ENCODE measurements at regions not wholly inside any gene's neighbourhood (a gene's known extent, or its start where the extent isn't known, plus 50 kb on each side); places are given as distances from the start of the nearest gene placed in this dataset.
"Not testable (repeated sequence)": the region's sequence is repeated elsewhere in the genome, so short reads cannot be mapped to it uniquely, and the experiment has no call there.

GRCh38 chr14:26655128-26655527 lies 57.3 kb upstream of the NOVA1 start:
- FAIRE-seq: no peak

DNA sequence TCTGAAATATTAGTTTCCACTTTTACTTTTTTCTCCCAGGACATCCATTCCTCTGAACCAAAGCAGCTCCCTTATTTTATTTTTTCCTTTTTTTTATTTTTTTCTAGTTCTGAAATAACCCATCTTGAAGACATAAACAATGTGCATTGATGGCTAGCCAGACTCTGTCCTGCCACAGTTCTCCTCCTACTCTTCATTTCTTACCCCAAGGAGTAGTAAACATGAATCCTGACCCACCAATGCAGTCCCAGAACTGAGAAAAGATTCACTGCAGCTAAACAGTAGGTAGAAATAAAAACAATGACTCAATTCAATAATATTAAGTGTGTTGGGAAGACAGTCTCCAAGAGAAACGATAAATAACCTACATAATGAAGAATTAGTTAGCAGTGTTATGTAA lies 65.7 kb upstream of the NOVA1 start:
- FAIRE-seq: peak; percentile 99

DNA sequence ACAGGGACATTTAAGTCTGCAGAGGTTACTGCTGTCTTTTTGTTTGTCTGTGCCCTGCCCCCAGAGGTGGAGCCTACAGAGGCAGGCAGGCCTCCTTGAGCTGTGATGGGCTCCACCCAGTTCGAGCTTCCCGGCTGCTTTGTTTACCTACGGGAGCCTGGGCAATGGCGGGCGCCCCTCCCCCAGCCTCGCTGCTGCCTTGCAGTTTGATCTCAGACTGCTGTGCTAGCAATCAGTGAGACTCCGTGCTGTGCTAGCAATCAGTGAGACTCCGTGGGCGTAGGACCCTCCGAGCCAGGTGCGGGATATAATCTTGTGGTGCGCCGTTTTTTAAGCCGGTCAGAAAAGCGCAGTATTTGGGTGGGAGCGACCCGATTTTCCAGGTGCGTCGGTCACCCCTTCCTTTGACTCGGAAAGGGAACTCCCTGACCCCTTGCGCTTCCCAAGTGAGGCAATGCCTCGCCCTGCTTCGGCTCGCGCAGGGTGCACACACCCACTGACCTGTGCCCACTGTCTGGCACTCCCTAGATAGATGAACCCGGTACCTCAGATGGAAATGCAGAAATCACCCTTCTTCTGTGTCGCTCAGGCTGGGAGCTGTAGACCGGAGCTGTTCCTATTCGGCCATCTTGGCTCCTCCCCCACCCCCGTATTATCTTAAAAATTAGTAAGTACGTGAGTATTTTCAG lies 81.0 kb upstream of the NOVA1 start:
- not testable (repeated sequence) for FAIRE-seq

DNA sequence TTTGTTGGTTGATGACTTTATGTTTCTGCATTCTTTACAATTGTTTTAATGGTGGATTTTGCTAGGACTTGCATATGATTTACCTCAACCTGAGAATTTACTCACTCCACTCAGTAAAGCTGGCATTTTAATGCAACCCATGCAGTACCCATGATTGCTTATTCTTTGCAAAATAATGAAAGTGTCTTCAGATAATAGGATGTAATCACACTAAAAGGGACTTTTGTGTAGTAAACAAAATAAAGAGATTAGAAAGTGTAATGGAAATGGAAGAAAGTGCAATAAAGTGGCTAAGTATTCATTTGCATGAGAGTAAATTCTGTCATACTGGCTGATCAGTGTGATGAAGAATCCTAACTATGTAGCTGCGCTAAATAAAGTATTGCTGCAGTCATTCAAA lies 87.6 kb upstream of the NOVA1 start:
- FAIRE-seq: no peak

DNA sequence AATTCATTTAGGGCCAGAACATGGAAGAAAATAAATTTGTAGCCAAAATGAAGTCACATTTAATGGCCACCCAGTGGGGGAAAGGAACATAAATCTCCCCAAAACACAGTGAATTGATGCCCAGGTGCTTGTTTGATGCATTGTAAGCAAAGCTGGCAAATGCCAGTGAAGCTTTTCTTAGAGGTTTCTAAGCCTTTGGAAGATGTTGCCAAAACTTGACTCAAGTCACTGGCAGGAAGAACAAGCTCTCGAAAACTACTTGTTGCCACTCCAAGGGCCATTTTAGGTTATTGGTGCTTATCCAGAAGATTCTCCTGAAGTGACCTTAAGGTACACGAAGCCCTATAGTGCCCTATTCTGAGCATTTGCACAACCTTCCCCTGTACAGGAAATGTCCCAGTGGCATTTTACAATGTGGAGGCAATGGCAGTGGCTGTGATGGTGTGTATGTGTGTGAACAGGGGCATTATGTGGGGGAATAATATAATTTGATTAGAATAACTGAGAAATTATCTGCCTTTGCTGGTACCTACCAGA lies 89.5 kb upstream of the NOVA1 start:
- no peak for FAIRE-seq

GRCh38 chr14:26694521-26694920 lies 96.7 kb upstream of the NOVA1 start:
- no peak for FAIRE-seq

GRCh38 chr14:26702721-26703230 lies 104.9 kb upstream of the NOVA1 start:
- FAIRE-seq: no peak

GRCh38 chr14:26703686-26704366 lies 106.0 kb upstream of the NOVA1 start:
- FAIRE-seq: no peak

- FAIRE-seq: no peak
Measured at GRCh38 chr14:26707234-26707633, 109.4 kb upstream of the NOVA1 start.

DNA sequence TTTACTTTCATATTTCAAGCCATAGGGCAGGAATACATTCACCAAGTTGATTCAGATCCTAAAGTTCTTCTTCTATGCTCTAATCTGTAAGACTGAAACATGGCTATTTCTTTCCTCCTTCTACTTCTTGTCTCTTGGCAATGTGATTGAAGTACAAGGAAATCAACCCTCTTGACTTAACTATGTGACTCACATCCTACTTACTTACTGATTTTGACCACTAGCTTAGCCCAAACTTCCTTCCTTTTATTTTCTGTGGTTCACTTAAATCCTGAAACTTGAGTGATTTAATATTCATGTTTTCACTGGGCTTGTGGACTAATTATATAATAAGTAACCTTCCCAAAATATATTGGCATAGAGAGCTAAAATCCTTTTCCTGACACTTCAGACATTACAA lies 111.2 kb upstream of the NOVA1 start:
- FAIRE-seq: no peak

- FAIRE-seq: no peak
Measured at GRCh38 chr14:26719514-26719913, 121.7 kb upstream of the NOVA1 start.

DNA sequence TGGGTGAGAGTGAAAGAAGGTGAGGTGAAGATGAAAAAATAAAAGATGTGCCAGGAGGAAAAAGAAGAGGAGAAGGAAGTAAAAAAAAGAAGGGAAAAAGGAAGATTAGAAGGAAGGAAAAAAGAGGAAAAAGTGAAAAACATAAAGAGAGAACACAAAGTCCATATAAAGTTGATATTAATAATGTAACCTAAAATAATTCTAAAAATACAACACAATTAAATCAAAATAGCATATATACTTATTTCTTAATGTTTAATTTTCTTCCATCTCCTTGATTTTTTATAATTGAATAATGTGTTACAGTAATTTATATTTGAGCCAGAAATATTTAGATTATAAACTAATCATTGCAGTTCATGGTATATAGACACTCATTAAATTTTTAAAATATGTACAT lies 124.4 kb upstream of the NOVA1 start:
- FAIRE-seq: no peak

DNA sequence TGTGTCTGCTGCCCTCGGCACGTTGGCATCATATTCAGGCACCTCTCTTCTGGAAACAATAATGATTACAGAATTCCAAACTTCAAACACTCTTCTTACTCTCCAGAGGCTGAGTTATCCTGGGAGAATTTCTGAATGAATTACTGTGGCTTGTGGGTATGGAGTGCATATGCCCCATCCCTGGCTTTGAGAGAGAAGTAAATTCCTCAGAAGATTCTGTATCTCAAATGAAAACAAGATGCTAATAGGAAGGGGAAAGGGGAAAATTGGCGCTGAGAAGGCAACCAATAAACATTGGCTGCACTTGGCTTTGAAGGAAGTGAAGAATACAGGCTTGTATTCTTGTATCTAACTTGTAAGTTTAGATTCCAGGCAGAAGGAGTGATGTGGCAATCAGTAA lies 132.0 kb upstream of the NOVA1 start:
- FAIRE-seq: no peak

DNA sequence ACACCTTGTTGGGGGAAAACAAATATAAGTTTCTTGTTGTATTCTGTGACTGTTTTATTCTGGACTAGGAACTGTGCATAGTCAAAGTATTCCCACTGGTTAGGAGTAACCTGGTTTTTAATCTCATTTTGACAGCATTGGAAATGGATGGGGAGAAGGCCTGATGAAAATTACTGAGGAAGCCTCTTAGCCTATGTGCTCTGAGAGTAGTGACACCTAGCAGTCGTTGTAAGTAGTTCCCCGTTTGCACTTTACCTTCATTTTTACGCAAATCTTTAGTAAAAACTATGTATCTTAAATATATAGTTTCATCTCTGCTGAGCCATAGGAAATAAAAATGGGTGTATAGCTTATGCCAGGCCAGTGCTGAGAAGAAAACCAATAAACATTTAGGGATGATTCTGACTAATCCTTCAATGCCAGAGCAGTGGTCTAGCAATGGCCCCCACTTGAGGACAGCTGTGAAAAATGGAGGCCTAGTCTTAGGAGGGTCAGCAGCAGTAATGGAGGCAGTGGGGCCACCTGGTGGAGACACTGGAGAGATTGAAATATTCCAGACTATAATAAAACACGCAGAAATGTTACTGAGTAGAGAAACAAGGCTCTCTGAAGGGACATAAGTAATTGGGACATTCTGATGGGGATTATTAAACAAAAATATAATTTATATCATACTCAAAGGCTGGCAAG lies 133.2 kb upstream of the NOVA1 start:
- FAIRE-seq: no peak

GRCh38 chr14:26735811-26736210 lies 138.0 kb upstream of the NOVA1 start:
- FAIRE-seq: no peak

DNA sequence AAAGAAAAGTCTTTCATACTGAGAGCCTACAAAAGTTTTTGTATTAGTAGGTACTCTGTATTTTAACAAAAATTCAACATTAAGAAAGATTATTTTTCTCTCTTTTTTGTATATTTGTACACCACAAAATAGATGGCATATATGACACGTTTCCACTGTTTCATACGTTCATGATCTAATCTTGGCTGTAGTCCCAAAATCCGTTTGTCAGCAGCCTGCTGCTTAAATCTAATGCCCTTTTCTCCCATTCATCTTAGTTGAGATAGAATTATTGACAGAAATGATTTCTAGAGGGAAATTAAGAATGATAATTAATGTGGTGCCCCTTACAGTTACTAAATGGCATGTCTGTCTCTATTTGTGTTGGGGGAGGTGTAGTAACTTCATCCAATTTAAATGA lies 140.7 kb upstream of the NOVA1 start:
- FAIRE-seq: no peak

DNA sequence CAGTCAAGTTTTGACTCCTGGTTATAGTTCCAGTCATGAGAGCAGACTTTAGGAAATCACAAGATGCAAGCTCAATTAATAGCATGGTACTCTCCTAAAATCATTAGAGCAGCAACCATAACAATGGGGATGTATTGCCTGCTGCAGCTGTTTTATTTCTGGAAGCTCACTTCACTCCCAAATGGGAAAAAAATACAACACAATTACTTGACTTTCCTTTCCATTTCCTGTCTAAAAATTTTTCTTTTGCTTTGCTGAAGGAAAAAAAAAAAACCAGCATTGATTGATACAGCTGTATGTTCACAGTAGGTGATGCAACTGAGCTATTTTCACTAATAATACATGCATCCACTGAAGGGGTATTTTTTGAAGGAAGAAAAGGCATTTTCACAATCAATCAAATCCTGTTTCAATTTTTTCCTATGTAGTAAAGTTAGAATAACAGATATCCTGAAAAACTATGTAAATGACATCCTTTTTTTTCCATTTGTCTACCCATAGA lies 143.9 kb upstream of the NOVA1 start:
- no peak for FAIRE-seq

DNA sequence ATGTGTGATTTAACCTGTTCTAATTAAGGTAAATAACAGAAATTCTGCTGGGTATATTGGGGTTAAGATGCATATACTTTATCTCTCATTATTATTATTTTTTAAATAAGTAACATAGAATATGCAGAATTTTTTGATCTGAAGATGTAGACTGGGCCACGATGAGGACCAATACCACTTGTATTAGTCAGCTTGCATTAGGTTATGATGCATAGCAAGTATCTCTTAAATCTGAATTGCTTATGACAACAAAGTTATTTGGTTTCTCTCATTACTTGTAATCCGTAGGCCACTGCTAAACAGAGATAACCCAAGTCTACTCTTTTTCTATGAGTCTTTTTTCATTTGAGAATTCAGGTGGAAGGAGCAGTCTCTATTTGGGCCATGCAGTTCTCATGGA lies 145.5 kb upstream of the NOVA1 start:
- FAIRE-seq: no peak

GRCh38 chr14:26744903-26745302 lies 147.1 kb upstream of the NOVA1 start:
- no peak for FAIRE-seq

DNA sequence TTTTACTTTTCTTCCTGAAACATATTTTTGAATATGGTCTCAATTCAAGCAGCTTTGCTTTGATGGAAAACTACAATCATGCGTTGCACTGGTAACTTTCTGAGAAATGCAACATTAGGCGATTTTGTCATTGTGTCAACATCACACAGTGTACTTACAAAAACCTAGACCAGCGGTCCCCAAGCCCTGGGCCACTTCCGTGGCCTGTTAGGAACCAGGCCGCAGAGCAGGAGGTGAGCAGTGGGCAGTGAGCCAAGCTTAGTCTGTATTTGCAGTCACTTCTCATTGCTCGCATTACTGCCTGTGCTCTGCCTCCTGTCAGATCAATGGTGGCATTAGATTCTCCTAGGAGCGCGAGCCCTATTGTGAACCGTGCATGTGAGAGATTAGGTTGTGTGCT lies 163.7 kb upstream of the NOVA1 start:
- FAIRE-seq: no peak

GRCh38 chr14:26765301-26765700 lies 167.5 kb upstream of the NOVA1 start:
- FAIRE-seq: no peak

DNA sequence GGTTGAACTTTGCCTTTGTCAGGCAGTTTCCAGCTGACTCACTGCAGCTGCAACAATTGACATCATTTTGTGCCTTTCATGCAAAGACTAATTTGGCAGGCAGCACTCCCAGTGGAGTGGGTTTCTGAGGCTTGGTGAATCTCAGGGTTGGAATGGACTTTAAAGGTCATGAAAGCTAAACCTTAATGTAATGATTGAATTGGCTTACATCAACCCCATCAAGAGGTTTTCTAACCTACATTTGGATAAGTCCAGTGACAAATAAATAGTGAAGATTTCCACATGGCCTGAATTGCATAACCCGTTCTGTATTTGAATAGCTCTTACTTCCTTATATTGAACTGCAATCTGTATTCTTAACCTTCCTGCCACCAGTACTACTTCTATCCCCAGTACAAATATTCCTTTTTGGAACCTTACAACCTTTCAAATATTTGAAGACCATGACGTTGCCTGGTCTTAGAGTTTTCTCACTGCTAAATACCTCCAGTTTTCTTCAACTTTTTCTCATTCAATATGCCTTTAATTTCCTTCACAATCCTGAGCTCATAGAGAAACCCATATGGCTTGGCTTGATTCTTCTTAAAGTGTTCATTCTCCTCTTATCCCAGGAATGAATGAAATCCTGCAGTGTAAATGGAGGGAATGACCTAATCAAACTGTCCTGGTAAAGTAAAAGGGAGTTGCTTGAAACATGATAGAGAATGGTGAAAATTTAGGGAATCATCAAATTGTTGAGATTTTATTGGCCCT lies 168.1 kb upstream of the NOVA1 start:
- no peak for FAIRE-seq

- no peak for FAIRE-seq
Measured at GRCh38 chr14:26766726-26767125, 168.9 kb upstream of the NOVA1 start.

Measured in endometrium (tissue), 2 donors.